ENCODE measurements at regions not wholly inside any gene's neighbourhood (a gene's known extent, or its start where the extent isn't known, plus 50 kb on each side); places are given as distances from the start of the nearest gene placed in this dataset.
"Not testable (repeated sequence)": the region's sequence is repeated elsewhere in the genome, so short reads cannot be mapped to it uniquely, and the experiment has no call there.

- no peak for DNase-seq
Measured at GRCh38 chr5:104345222-104346016, 782.8 kb upstream of the NUDT12 start.

- DNase-seq, result no peak
Measured at GRCh38 chr5:104344809-104345208, 782.2 kb upstream of the NUDT12 start.

- DNase-seq, result no peak
Measured at GRCh38 chr5:104327801-104328200, 765.2 kb upstream of the NUDT12 start.

GRCh38 chr5:104326966-104327365 is 764.4 kb upstream of the NUDT12 start:
- DNase-seq, result no peak

GRCh38 chr5:104325356-104325755 is 762.8 kb upstream of the NUDT12 start:
- DNase-seq, result no peak

- DNase-seq, result not testable (repeated sequence)
Measured at GRCh38 chr5:104316676-104317075, 754.1 kb upstream of the NUDT12 start.

- DNase-seq, result no peak
Measured at GRCh38 chr5:104312481-104312880, 749.9 kb upstream of the NUDT12 start.

- no peak for DNase-seq
Measured at GRCh38 chr5:104305602-104306001, 743.0 kb upstream of the NUDT12 start.

GRCh38 chr5:104299998-104300706 is 737.6 kb upstream of the NUDT12 start:
- no peak for DNase-seq

GRCh38 chr5:104298518-104298917 is 735.9 kb upstream of the NUDT12 start:
- DNase-seq, result no peak

- no peak for DNase-seq
Measured at GRCh38 chr5:104297076-104297475, 734.5 kb upstream of the NUDT12 start.

- DNase-seq, result no peak
Measured at GRCh38 chr5:104295991-104296390, 733.4 kb upstream of the NUDT12 start.

- DNase-seq, result no peak
Measured at GRCh38 chr5:104283136-104283535, 720.5 kb upstream of the NUDT12 start.

- DNase-seq, result no peak
Measured at GRCh38 chr5:104273725-104274124, 711.1 kb upstream of the NUDT12 start.

- no peak for DNase-seq
Measured at GRCh38 chr5:104267320-104268015, 704.9 kb upstream of the NUDT12 start.

GRCh38 chr5:104266161-104266560 is 703.6 kb upstream of the NUDT12 start:
- DNase-seq, result no peak

GRCh38 chr5:104265531-104266140 is 703.0 kb upstream of the NUDT12 start:
- no peak for DNase-seq

GRCh38 chr5:104247260-104247659 is 684.7 kb upstream of the NUDT12 start:
- DNase-seq, result no peak

GRCh38 chr5:104241046-104241445 is 678.5 kb upstream of the NUDT12 start:
- no peak for DNase-seq

GRCh38 chr5:104237586-104237985 is 675.0 kb upstream of the NUDT12 start:
- DNase-seq, result no peak

- DNase-seq, result no peak
Measured at GRCh38 chr5:104223885-104224773, 661.5 kb upstream of the NUDT12 start.

- no peak for DNase-seq
Measured at GRCh38 chr5:104218200-104218599, 655.6 kb upstream of the NUDT12 start.

All from activated CD4-positive, alpha-beta T cell treated with anti-CD3 and anti-CD28 coated beads, Interleukin-2, amount 50 U/mL, for 16 hours (primary cell).